Loucy (cell line): ENCODE measurements at regions not wholly inside any gene's neighbourhood (a gene's known extent, or its start where the extent isn't known, plus 50 kb on each side); places are given as distances from the start of the nearest gene placed in this dataset.

Experiments used
- CTCF ChIP-seq: fragments of 200-600 bp; sonication (generic); conservative IDR thresholded peaks from 2 replicates; pipeline ENCODE4 v1.5.1; 2014; ENCODE audit warnings: mild to moderate bottlenecking, antibody characterized with exemption, low read length
- EZH2phosphoT487 ChIP-seq: fragments of 200-600 bp; IDR thresholded peaks from 2 replicates; pipeline ENCODE4 v1.6.1; 2018; ENCODE audit warnings: antibody characterized with exemption, mild to moderate bottlenecking, moderate library complexity, borderline replicate concordance

DNA sequence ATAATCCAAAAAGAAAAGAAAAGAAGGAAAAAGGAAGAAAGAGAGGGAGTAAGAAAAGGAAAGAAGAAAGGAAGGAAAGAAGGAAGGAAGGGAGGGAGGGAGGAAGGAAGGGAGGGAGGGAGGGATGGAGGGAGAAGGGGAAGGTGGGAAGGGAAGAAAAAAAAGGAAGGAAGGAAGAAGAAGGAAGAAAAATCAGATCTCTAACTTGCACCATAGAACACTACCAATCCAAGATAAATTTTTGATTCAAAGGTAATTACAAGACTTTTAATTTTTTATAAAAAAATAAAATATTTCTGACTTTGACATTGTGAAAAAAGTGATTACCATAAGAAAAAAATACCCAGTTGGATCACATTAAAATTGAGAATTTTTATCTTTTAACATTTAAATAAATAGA, 70.5 kb upstream of the NKAIN2 start:
- TF ChIP-seq CTCF (no peak), EZH2phosphoT487 (no peak)
